Spleen (tissue), 7 donors: ENCODE measurements at regions not wholly inside any gene's neighbourhood (a gene's known extent, or its start where the extent isn't known, plus 50 kb on each side); places are given as distances from the start of the nearest gene placed in this dataset.

Source experiments
- CTCF ChIP-seq, 11 experiments: fragments of 200-600 bp in 7 of 11; fragments of 450-650 bp in 4 of 11; sonication (generic) in 4 of 11; IDR thresholded peaks in 8 of 11; conservative IDR thresholded peaks in 3 of 11; 1 replicate in 7 of 11; 2 replicates in 4 of 11; pipeline versions ENCODE4 v1.4.0 to v1.8.0; 2016 to 2021; ENCODE audit warnings: antibody characterized with exemption in 11 of 11, inconsistent platforms in 4 of 11, mild to moderate bottlenecking in 1 of 11
- POLR2A ChIP-seq, 3 donors: fragments of 450-650 bp; IDR thresholded peaks; one replicate each; pipeline ENCODE4 v1.5.1; 2017; ENCODE audit warnings: antibody characterized with exemption in 3 of 3, mild to moderate bottlenecking in 1 of 3
- POLR2AphosphoS5 ChIP-seq, 3 donors: sonication (generic); formaldehyde crosslinking; IDR thresholded peaks; one replicate each; pipeline ENCODE4 v1.5.1; 2017; ENCODE audit warnings: antibody characterized with exemption in 3 of 3
- donor health status: DM: no; HTN: no; CAD: no; lungs with moderate emphysema.
- donor health status: DM: no; HTN: no; CAD: no.
- donor health status: DM: no; HTN: no; CAD: no.

GRCh38 chr6:170024940-170025339, 265.9 kb downstream of the DLL1 start:
- no peak for TF ChIP-seq CTCF (IDR thresholded peaks at IDR 0.05 in 8 of 11, conservative IDR thresholded peaks at IDR 0.05 in 3 of 11)
- TF ChIP-seq POLR2A (IDR thresholded peaks at IDR 0.05): no peak
- TF ChIP-seq POLR2AphosphoS5 (IDR thresholded peaks at IDR 0.05): no peak
